ENCODE measurements at regions not wholly inside any gene's neighbourhood (a gene's known extent, or its start where the extent isn't known, plus 50 kb on each side); places are given as distances from the start of the nearest gene placed in this dataset.

DNA sequence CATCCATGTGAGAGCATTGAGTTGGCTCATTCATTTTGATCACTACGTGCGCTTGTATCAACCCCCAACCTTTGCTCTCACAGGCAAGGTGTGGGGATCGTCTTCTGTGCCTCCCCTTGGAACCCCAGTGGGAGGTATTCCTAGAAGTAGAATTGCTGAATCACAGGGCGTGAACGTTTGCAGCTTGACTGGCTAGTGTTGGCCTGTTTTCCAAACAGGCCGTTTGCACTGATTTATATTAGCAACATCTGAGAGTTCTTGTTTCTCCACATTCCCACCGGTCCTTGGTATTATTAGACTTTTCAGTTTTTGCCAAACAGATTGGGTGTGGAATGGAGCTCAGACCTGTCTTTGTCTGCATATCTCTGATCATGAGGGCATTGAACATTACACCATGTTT is 288.6 kb upstream of the PWP1 start:
- no peak overlapping the region for H3K9ac ChIP-seq (ENCODE audit: low read length)
- H3K4me1 ChIP-seq (ENCODE audit: insufficient read depth, low read length) = no peaks in the 10 kb centered on the region
- H3K9me3 ChIP-seq (ENCODE audit: low read length) = no peaks in the 10 kb centered on the region
- no peak overlapping the region for H3K27ac ChIP-seq (ENCODE audit: low read depth, low read length)
- no peaks in the 10 kb centered on the region for H3K27me3 ChIP-seq (ENCODE audit: control insufficient read depth in 1 of 2, insufficient read depth in 2 of 2, low read length in 2 of 2)
- H3K4me3 ChIP-seq (ENCODE audit: low read depth in 1 of 2, low read length in 2 of 2) = no peak overlapping the region
- H3K36me3 ChIP-seq (ENCODE audit: insufficient read depth, low read length) = no peaks in the 10 kb centered on the region

DNA sequence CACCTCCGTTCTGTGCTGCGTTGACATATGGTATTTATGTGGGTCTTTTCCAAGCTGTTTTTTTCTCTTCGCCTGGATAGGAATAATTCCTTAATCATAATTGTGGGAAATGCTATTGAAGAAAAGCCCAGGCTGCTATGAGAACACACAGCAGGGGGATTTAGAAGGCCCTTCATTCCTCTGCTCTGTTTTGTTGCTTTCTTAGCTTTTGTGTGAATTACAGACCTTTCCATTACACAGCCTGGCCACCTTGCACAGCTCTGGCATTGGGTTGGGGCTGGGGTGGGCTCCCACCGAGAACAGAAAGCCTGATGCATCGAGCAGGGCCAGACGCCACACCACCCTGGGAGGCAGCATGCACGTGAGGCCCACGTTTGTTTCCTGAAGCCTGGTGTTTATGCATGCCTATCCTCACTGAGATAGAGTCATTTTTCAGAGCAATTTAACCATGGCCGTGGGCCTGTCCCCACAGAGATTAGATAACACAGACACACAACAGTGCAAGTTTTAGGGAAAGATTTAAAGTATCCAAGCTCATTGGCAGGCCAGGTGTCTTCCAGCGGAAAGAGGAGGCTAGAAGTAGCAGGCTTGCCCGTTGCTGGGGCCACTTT is 287.6 kb upstream of the PWP1 start:
- Histone ChIP-seq H3K9me3 (ENCODE audit: low read length) (no peaks in the 10 kb centered on the region), H3K36me3 (ENCODE audit: insufficient read depth, low read length) (no peaks in the 10 kb centered on the region), H3K27ac (ENCODE audit: low read depth, low read length) (no peak overlapping the region), H3K9ac (ENCODE audit: low read length) (no peak overlapping the region), H3K4me3 (ENCODE audit: low read depth in 1 of 2, low read length in 2 of 2) (no peak overlapping the region), H3K4me1 (ENCODE audit: insufficient read depth, low read length) (no peaks in the 10 kb centered on the region), H3K27me3 (ENCODE audit: control insufficient read depth in 1 of 2, insufficient read depth in 2 of 2, low read length in 2 of 2) (no peaks in the 10 kb centered on the region)

DNA sequence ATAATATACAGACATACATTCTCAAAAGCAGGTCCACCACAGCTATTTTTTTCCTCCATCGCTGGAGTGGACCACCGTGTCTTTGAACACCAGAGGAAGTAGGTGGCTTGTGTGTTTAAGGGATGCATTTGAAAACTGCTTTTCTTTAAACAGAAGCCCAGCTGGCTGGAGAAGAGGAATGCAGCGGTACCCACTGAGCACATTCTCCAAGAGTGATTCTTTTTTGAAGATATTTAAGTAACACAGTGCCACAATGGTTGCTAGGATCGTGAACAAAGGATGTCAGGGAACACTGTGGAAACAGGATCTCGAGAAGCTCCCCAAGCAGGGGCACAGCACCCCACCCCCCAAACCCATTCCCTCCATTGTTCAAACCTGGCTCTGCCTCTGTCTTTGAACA is 286.6 kb upstream of the PWP1 start:
- Histone ChIP-seq H3K9ac (ENCODE audit: low read length) (no peak overlapping the region), H3K4me1 (ENCODE audit: insufficient read depth, low read length) (no peaks in the 10 kb centered on the region), H3K27ac (ENCODE audit: low read depth, low read length) (no peak overlapping the region), H3K4me3 (ENCODE audit: low read depth in 1 of 2, low read length in 2 of 2) (no peak overlapping the region), H3K36me3 (ENCODE audit: insufficient read depth, low read length) (no peaks in the 10 kb centered on the region), H3K27me3 (ENCODE audit: control insufficient read depth in 1 of 2, insufficient read depth in 2 of 2, low read length in 2 of 2) (no peaks in the 10 kb centered on the region), H3K9me3 (ENCODE audit: low read length) (no peaks in the 10 kb centered on the region)

DNA sequence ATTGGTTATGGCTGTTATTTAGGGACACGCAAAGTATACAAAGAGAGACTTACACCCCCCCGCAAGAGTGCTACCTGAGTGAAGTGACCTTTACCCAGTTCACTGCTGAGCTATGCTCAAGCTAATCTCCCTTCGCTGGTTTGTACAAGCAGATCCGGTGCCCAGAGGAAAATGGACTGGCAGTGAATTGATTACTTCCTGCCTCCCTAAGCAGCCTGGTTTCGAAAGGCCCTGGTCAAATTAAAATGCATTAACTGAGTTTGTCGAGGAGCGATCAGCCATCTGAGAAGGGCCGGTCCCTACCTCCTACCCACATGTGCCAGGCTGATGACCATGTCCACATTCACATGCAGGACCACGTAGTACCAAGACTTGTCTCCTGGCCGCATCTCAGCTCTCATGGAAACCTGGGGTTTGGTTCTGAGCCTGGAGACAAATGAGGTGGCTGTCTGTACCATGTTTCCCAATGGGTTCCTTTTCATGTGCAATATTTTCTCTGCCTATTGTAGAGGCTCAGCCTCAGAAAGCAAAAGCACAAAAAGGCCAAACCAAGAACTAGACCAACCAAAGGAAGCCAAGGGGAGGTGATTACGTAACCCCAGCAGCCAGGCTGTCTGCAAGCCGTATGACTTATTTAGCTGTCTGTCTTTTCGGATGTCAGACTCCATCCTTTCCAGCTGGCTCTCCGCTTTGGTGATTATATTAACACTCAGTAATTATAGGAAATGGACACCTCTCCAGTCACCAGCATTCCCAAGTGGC is 284.7 kb upstream of the PWP1 start:
- no peaks in the 10 kb centered on the region for H3K9me3 ChIP-seq (ENCODE audit: low read length)
- H3K36me3 ChIP-seq (ENCODE audit: insufficient read depth, low read length) = no peaks in the 10 kb centered on the region
- no peak overlapping the region for H3K4me3 ChIP-seq (ENCODE audit: low read depth in 1 of 2, low read length in 2 of 2)
- no peaks in the 10 kb centered on the region for H3K4me1 ChIP-seq (ENCODE audit: insufficient read depth, low read length)
- no peak overlapping the region for H3K9ac ChIP-seq (ENCODE audit: low read length)
- H3K27me3 ChIP-seq (ENCODE audit: control insufficient read depth in 1 of 2, insufficient read depth in 2 of 2, low read length in 2 of 2) = no peaks in the 10 kb centered on the region
- H3K27ac ChIP-seq (ENCODE audit: low read depth, low read length) = no peak overlapping the region

DNA sequence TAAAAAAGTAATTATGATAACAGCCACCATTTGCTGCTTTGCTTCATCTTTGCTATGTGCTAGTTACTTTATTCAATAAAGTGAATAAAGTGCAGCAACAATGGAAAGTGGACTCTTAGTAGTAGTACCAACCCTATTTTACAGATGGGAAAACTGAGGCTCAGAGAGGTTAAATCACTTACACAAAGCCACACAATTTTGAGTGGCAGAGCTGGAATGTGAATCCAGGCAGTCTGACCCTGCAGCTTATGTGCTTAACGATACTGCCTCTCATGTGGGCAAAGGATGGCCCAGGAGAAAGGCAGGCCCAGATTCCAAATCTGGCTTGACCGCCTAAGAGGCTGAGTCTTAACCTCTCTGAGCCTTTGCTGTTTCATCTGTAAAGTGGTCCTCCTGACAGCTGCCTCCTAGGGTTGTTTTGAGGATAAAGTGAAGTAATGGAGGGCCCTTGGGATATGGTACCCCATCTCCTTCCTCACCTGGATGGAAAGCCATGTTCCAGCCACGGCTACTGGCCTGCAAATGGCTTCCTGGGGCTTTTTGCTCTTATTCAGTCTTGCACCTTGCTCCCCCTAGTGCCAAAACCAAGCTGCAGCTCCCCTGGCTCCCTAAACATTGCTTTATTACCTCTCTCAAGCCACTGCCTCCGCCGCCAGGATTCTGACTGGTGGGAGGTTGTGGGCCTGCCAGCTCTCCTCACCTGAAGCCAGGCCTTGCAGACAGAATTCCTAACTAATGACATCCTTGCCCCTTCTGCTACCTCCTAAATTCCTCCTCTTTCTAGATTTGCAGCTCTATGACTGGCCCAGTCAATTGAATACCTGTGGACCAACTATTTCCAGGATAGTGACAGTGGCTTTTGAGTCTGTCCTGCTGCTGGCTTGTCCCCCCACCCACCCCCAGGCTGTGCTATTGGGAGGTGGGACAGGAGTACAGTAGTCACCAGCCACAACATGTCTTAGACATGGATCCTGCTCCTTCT is 283.3 kb upstream of the PWP1 start:
- Histone ChIP-seq H3K9me3 (ENCODE audit: low read length) (no peaks in the 10 kb centered on the region), H3K4me3 (ENCODE audit: low read depth in 1 of 2, low read length in 2 of 2) (no peak overlapping the region), H3K36me3 (ENCODE audit: insufficient read depth, low read length) (no peaks in the 10 kb centered on the region), H3K27me3 (ENCODE audit: control insufficient read depth in 1 of 2, insufficient read depth in 2 of 2, low read length in 2 of 2) (no peaks in the 10 kb centered on the region), H3K9ac (ENCODE audit: low read length) (no peak overlapping the region), H3K27ac (ENCODE audit: low read depth, low read length) (no peak overlapping the region), H3K4me1 (ENCODE audit: insufficient read depth, low read length) (peaks cover 3% of the 10 kb centered on the region)

DNA sequence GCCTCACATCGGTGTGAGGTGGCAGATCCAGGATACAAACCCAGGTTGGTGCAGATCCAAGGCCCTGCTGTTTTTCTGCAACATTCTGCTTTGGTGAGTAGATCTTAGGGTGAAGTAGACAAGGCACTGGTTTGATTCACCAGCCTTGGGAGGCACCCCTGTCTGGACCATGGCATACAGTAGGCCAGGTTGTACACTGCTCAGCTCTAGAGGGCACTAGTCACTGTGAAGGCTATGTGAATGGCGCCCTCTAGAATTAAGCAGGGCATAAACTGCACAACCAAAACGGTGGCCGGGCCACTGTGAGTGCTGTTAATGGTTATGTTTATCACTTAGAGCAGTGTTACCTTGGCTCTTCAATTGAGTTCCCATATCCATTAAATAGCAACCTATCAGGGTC is 280.6 kb upstream of the PWP1 start:
- no peak overlapping the region for H3K27ac ChIP-seq (ENCODE audit: low read depth, low read length)
- no peaks in the 10 kb centered on the region for H3K27me3 ChIP-seq (ENCODE audit: control insufficient read depth in 1 of 2, insufficient read depth in 2 of 2, low read length in 2 of 2)
- H3K9me3 ChIP-seq (ENCODE audit: low read length) = no peaks in the 10 kb centered on the region
- H3K36me3 ChIP-seq (ENCODE audit: insufficient read depth, low read length) = no peaks in the 10 kb centered on the region
- H3K4me1 ChIP-seq (ENCODE audit: insufficient read depth, low read length) = peaks cover 3% of the 10 kb centered on the region
- no peak overlapping the region for H3K9ac ChIP-seq (ENCODE audit: low read length)
- H3K4me3 ChIP-seq (ENCODE audit: low read depth in 1 of 2, low read length in 2 of 2) = no peak overlapping the region

DNA sequence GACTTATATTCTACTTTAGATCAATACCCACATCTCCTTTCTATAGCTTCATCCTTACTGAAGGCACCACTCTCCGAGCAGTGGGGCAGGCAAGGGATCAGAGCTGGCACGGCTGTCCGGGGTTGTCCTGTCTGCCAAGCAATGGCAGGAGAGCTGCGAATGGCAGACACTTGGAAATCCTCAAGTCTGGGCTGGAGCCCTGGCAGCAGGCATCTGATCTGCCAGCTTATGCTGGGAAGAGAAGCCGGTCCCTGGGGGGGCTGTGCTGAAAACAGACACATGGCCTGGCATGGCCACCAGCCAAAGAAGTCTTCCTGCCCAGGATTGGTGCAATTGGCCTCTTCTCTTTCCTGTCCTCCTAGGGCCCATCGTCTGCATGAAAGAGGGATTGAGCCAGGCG is 280.2 kb upstream of the PWP1 start:
- H3K9me3 ChIP-seq (ENCODE audit: low read length) = no peaks in the 10 kb centered on the region
- no peaks in the 10 kb centered on the region for H3K27me3 ChIP-seq (ENCODE audit: control insufficient read depth in 1 of 2, insufficient read depth in 2 of 2, low read length in 2 of 2)
- H3K9ac ChIP-seq (ENCODE audit: low read length) = no peak overlapping the region
- no peak overlapping the region for H3K4me3 ChIP-seq (ENCODE audit: low read depth in 1 of 2, low read length in 2 of 2)
- H3K27ac ChIP-seq (ENCODE audit: low read depth, low read length) = no peak overlapping the region
- H3K4me1 ChIP-seq (ENCODE audit: insufficient read depth, low read length) = peaks cover 3% of the 10 kb centered on the region
- H3K36me3 ChIP-seq (ENCODE audit: insufficient read depth, low read length) = no peaks in the 10 kb centered on the region

DNA sequence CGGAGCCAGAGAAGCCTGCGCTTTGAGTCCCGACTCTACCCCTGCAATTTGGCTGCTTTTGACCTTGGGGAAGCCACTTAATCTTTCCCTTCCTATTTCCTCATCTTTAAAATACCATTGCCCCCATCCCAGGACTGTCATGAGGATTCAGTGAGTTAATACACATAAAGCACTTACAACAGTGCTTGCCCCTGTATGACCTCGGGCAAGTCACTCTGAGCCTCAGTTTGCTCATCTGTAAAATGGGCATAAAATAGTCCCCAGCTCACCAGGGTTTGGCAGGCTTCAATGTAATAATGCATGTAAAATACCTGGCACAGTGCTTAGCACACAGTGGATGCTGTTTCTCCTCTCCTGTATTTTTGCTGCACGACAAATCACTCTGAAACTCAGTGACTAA is 278.7 kb upstream of the PWP1 start:
- H3K9ac ChIP-seq (ENCODE audit: low read length) = no peak overlapping the region
- peaks cover 3% of the 10 kb centered on the region for H3K4me1 ChIP-seq (ENCODE audit: insufficient read depth, low read length)
- no peak overlapping the region for H3K4me3 ChIP-seq (ENCODE audit: low read depth in 1 of 2, low read length in 2 of 2)
- H3K27ac ChIP-seq (ENCODE audit: low read depth, low read length) = no peak overlapping the region
- no peaks in the 10 kb centered on the region for H3K9me3 ChIP-seq (ENCODE audit: low read length)
- no peaks in the 10 kb centered on the region for H3K36me3 ChIP-seq (ENCODE audit: insufficient read depth, low read length)
- H3K27me3 ChIP-seq (ENCODE audit: control insufficient read depth in 1 of 2, insufficient read depth in 2 of 2, low read length in 2 of 2) = no peaks in the 10 kb centered on the region

DNA sequence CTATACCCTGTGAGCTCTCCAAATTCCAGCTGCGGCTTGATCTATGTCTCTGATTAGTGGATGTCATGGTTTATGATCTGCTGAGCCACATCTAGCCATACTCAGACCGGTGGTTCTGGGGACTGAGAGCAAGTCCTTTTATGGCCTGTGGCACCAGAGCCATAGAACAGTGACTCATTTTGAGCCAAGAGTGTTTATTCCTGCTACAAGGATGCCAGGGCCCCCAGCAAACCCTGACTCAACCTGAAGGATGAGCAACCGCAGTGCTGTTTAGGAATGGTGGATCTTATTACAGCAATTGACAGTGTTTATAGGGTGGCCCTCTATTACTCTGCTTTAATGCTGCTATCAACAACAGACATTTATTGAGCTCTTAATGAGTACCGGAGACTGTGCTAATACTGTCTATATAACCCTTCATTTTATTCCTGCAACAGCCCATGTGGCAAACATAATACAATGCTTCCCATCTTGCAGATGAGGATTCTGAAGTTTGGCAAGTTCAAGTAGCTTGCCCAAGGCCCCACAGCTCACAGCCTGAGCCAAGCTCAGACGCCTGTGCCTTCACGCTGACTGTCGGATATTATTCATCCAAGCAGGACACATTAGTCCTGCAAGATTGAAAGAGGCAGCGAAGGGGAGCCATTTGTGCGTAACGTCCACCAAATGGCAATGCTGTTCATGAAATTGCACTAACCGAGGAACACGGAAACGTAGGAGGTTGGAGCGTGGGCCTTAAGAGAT is 273.6 kb upstream of the PWP1 start:
- H3K4me3 ChIP-seq (ENCODE audit: low read depth in 1 of 2, low read length in 2 of 2) = no peak overlapping the region
- H3K9ac ChIP-seq (ENCODE audit: low read length) = no peak overlapping the region
- H3K4me1 ChIP-seq (ENCODE audit: insufficient read depth, low read length) = no peaks in the 10 kb centered on the region
- H3K27me3 ChIP-seq (ENCODE audit: control insufficient read depth in 1 of 2, insufficient read depth in 2 of 2, low read length in 2 of 2) = no peaks in the 10 kb centered on the region
- H3K36me3 ChIP-seq (ENCODE audit: insufficient read depth, low read length) = no peaks in the 10 kb centered on the region
- H3K9me3 ChIP-seq (ENCODE audit: low read length) = no peaks in the 10 kb centered on the region
- H3K27ac ChIP-seq (ENCODE audit: low read depth, low read length) = no peak overlapping the region

DNA sequence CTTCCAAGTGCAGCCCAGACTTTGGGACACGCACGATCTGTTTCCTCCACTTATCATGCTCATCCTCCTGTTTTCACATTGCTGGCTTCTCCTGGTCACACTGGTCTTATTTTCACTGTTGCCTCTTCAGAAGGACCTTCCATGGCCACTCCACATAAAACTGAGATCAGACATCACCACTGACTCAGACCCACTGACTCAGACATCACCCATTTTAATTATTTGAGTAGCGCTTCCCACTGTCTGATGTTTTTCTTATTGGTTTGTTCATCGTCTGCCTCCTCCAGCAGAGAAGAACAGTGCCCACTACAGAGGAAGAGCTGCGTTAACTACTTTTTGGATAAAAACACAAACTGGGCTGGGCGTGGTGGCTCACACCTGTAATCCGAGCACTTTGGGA is 270.5 kb upstream of the PWP1 start:
- H3K36me3 ChIP-seq (ENCODE audit: insufficient read depth, low read length) = no peaks in the 10 kb centered on the region
- no peak overlapping the region for H3K4me3 ChIP-seq (ENCODE audit: low read depth in 1 of 2, low read length in 2 of 2)
- no peak overlapping the region for H3K9ac ChIP-seq (ENCODE audit: low read length)
- no peak overlapping the region for H3K27ac ChIP-seq (ENCODE audit: low read depth, low read length)
- H3K9me3 ChIP-seq (ENCODE audit: low read length) = no peaks in the 10 kb centered on the region
- H3K4me1 ChIP-seq (ENCODE audit: insufficient read depth, low read length) = no peaks in the 10 kb centered on the region
- no peaks in the 10 kb centered on the region for H3K27me3 ChIP-seq (ENCODE audit: control insufficient read depth in 1 of 2, insufficient read depth in 2 of 2, low read length in 2 of 2)

DNA sequence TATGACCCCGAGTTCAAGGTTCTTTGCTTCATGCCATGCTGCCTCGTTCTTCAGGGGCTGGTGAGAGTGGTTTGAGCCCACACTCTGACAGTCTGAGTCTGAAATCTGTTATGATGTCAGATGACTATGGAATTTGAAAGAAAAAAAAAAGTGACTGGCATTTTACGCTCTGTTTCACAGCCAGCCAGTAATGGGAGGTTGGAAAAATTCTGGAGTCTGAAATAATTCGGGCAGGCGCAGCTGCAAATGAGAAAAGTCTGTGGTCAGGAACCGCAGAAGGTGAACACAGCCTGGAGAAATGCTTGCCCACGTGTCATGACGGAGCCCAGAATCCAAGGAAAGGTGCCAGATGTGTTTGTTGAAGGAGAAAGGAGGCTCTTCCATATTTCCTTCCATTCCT is 269.8 kb upstream of the PWP1 start:
- Histone ChIP-seq H3K9ac (ENCODE audit: low read length) (no peak overlapping the region), H3K27me3 (ENCODE audit: control insufficient read depth in 1 of 2, insufficient read depth in 2 of 2, low read length in 2 of 2) (no peaks in the 10 kb centered on the region), H3K9me3 (ENCODE audit: low read length) (no peaks in the 10 kb centered on the region), H3K36me3 (ENCODE audit: insufficient read depth, low read length) (no peaks in the 10 kb centered on the region), H3K27ac (ENCODE audit: low read depth, low read length) (no peak overlapping the region), H3K4me3 (ENCODE audit: low read depth in 1 of 2, low read length in 2 of 2) (no peak overlapping the region), H3K4me1 (ENCODE audit: insufficient read depth, low read length) (no peaks in the 10 kb centered on the region)
